OCI-LY7 (cell line): ENCODE measurements at regions not wholly inside any gene's neighbourhood (a gene's known extent, or its start where the extent isn't known, plus 50 kb on each side); places are given as distances from the start of the nearest gene placed in this dataset.

Experiments used
- EZH2phosphoT487 ChIP-seq: fragments of 200-600 bp; sonication (generic); IDR thresholded peaks from 2 replicates; pipeline ENCODE4 v1.6.1; 2018; ENCODE audit warnings: low read depth, borderline replicate concordance, mild to moderate bottlenecking, mixed run types, antibody characterized with exemption, low read length, moderate library complexity, mixed read lengths
- TF ChIP-seq, protein P1 (sequence below): fragments of 200-600 bp; sonication (generic); conservative IDR thresholded peaks from 2 replicates; pipeline ENCODE4 v1.5.1; 2014; ENCODE audit warnings: mild to moderate bottlenecking, antibody characterized with exemption, low read length, moderate library complexity, mixed read lengths

DNA sequence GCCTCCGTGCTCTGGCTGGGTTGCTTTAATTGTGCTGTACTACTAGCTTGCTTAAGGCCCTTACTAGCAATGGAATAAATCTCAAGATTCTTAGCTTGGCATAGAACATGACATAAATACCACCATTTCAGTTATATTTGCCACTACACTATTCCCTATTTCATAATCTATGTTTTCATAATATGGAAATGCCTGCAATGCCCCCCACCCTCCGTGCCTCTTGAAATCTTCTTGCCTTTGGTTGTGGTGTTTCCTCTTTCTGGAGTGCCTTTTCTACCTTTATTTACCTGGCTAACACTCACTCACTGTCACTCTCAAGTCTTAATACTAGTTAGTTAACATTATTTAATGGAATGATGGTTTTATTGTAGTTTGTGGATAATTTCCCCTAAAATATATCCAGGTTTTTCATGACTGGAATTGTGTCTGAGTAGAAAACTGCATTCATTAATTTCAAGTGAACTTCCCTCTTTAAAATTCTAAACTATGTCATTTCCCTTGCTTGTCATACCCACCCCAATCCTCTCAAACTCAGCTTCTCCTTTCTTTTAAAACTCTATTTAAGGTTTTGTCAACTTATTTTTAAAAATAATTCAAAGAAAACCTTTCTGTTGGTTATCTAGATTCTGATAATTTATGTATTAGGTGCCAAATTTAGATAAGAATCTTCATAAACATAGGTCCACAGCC, 521.7 kb upstream of the DAB2 start:
- no peak for TF ChIP-seq EZH2phosphoT487
- TF ChIP-seq, protein P1, sequence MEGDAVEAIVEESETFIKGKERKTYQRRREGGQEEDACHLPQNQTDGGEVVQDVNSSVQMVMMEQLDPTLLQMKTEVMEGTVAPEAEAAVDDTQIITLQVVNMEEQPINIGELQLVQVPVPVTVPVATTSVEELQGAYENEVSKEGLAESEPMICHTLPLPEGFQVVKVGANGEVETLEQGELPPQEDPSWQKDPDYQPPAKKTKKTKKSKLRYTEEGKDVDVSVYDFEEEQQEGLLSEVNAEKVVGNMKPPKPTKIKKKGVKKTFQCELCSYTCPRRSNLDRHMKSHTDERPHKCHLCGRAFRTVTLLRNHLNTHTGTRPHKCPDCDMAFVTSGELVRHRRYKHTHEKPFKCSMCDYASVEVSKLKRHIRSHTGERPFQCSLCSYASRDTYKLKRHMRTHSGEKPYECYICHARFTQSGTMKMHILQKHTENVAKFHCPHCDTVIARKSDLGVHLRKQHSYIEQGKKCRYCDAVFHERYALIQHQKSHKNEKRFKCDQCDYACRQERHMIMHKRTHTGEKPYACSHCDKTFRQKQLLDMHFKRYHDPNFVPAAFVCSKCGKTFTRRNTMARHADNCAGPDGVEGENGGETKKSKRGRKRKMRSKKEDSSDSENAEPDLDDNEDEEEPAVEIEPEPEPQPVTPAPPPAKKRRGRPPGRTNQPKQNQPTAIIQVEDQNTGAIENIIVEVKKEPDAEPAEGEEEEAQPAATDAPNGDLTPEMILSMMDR, result no peak
